ENCODE measurements at regions not wholly inside any gene's neighbourhood (a gene's known extent, or its start where the extent isn't known, plus 50 kb on each side); places are given as distances from the start of the nearest gene placed in this dataset.
"Not testable (repeated sequence)": the region's sequence is repeated elsewhere in the genome, so short reads cannot be mapped to it uniquely, and the experiment has no call there.

- H3K4me3 ChIP-seq (ENCODE audit: low read depth, low read length): no peak overlapping the region
- DNase-seq (ENCODE audit: low read depth): no peak
- TF ChIP-seq CTCF (IDR thresholded peaks at IDR 0.05; ENCODE audit: insufficient read depth, low read length): no peak
Observed at GRCh38 chr11:112619106-112619505, 342.1 kb upstream of the NCAM1 start.

- DNase-seq (ENCODE audit: low read depth): peak; percentile 18
- H3K4me3 ChIP-seq (ENCODE audit: low read depth, low read length): no peak overlapping the region
- no peak for TF ChIP-seq CTCF (IDR thresholded peaks at IDR 0.05; ENCODE audit: insufficient read depth, low read length)
Observed at GRCh38 chr11:112620621-112621394, 340.4 kb upstream of the NCAM1 start.

GRCh38 chr11:112623057-112623456, 338.2 kb upstream of the NCAM1 start:
- no peak overlapping the region for H3K4me3 ChIP-seq (ENCODE audit: low read depth, low read length)
- no peak for TF ChIP-seq CTCF (IDR thresholded peaks at IDR 0.05; ENCODE audit: insufficient read depth, low read length)
- no peak for DNase-seq (ENCODE audit: low read depth)

GRCh38 chr11:112624431-112624830, 336.8 kb upstream of the NCAM1 start:
- no peak for TF ChIP-seq CTCF (IDR thresholded peaks at IDR 0.05; ENCODE audit: insufficient read depth, low read length)
- no peak overlapping the region for H3K4me3 ChIP-seq (ENCODE audit: low read depth, low read length)
- no peak for DNase-seq (ENCODE audit: low read depth)

GRCh38 chr11:112624971-112625370, 336.2 kb upstream of the NCAM1 start:
- not testable (repeated sequence) for H3K4me3 ChIP-seq (ENCODE audit: low read depth, low read length); DNase-seq (ENCODE audit: low read depth)

GRCh38 chr11:112625814-112626213, 335.4 kb upstream of the NCAM1 start:
- no peak for DNase-seq (ENCODE audit: low read depth)
- H3K4me3 ChIP-seq (ENCODE audit: low read depth, low read length): no peak overlapping the region
- no peak for TF ChIP-seq CTCF (IDR thresholded peaks at IDR 0.05; ENCODE audit: insufficient read depth, low read length)

GRCh38 chr11:112626731-112627130, 334.5 kb upstream of the NCAM1 start:
- TF ChIP-seq CTCF (IDR thresholded peaks at IDR 0.05; ENCODE audit: insufficient read depth, low read length): no peak
- no peak for DNase-seq (ENCODE audit: low read depth)
- no peak overlapping the region for H3K4me3 ChIP-seq (ENCODE audit: low read depth, low read length)
